ENCODE measurements at regions not wholly inside any gene's neighbourhood (a gene's known extent, or its start where the extent isn't known, plus 50 kb on each side); places are given as distances from the start of the nearest gene placed in this dataset.

DNA sequence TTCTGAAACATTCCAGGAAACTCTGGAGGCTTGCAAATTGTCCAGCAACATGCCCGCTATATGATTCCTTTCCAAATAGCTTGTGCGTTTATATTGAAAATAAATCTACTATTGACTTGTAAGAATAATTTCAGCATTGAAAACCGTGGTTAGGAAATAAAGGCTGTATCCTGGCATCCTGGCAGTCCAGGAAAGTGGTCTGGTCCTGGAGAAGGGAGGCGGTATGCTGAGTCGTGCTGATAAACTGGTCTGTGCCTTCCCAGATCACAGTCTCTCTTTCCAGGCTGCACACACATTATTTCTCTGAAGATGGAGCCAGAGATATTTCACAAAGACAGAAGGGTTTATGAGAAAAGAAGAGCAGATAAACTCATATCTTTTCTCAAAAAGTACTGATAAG lies 350.1 kb upstream of the COBL start:
- in situ Hi-C loops (cut with MboI; ENCODE audit: low pct_ligation_motif_present in 1 of 4, low pct_unique_long_range_greater_than_20kb in 1 of 4, low sequenced_read_pairs in 3 of 4), result no loop called here
- no peaks in the 10 kb centered on the region for H3K27me3 ChIP-seq
- WGBS, 2 donors (ENCODE audit: low coverage in 1 of 2), result 13 to 23% methylated on average over 3 to 5 of the region's 5 CpGs

DNA sequence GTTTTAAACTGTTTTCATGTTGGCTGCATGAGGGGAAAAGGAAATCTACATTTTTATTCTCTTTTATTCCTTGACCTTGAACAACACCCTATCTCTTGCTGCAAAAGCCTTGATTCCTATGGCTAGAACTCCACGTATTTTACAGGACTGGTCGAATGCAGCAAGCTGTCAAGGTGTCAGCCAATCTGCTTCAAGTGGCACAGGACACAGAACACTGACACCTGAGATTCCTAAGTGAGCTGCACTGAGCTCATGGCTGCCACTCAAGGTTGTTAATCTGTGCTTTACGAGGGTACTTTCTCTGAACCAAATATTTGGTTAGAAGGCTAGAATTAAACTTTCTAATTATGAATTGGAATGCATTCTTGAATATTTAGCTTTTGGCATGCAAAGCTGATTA lies 349.7 kb upstream of the COBL start:
- Histone ChIP-seq H3K27me3 (no peaks in the 10 kb centered on the region), H3K36me3 (no peaks in the 10 kb centered on the region), H3K27ac (no peak overlapping the region), H3K4me3 (no peak overlapping the region), H3K4me1 (peaks cover 0 to 6% (median 1%) of the 10 kb centered on the region in 4 donors), H3K9me3 (no peaks in the 10 kb centered on the region)
- no peak for TF ChIP-seq POLR2AphosphoS5 (IDR thresholded peaks at IDR 0.05)
- no peak for TF ChIP-seq EP300 (IDR thresholded peaks at IDR 0.05; ENCODE audit: low read depth)
- no peak for TF ChIP-seq POLR2A (IDR thresholded peaks at IDR 0.05)
- TF ChIP-seq, protein P1, sequence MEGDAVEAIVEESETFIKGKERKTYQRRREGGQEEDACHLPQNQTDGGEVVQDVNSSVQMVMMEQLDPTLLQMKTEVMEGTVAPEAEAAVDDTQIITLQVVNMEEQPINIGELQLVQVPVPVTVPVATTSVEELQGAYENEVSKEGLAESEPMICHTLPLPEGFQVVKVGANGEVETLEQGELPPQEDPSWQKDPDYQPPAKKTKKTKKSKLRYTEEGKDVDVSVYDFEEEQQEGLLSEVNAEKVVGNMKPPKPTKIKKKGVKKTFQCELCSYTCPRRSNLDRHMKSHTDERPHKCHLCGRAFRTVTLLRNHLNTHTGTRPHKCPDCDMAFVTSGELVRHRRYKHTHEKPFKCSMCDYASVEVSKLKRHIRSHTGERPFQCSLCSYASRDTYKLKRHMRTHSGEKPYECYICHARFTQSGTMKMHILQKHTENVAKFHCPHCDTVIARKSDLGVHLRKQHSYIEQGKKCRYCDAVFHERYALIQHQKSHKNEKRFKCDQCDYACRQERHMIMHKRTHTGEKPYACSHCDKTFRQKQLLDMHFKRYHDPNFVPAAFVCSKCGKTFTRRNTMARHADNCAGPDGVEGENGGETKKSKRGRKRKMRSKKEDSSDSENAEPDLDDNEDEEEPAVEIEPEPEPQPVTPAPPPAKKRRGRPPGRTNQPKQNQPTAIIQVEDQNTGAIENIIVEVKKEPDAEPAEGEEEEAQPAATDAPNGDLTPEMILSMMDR (IDR thresholded peaks at IDR 0.05), result no peak
- in situ Hi-C loops (cut with MboI; ENCODE audit: low pct_ligation_motif_present in 1 of 4, low pct_unique_long_range_greater_than_20kb in 1 of 4, low sequenced_read_pairs in 3 of 4) (no loop called here), intact Hi-C loops (cut with DNase I; ENCODE audit: low total_unique reads) (no loop called here)
- no peak for DNase-seq
- 8 to 9% methylated on average over 2 to 3 of the region's 3 CpGs for WGBS, 2 donors (ENCODE audit: low coverage in 1 of 2)

More for the DNA sequence above, 350.1 kb upstream of the COBL start:
- no peak overlapping the region for H3K27ac ChIP-seq
- peaks cover 0 to 6% (median 1%) of the 10 kb centered on the region in 4 donors for H3K4me1 ChIP-seq
- no peak for DNase-seq
- H3K36me3 ChIP-seq, result no peaks in the 10 kb centered on the region
- H3K4me3 ChIP-seq, result no peak overlapping the region
- no peaks in the 10 kb centered on the region for H3K9me3 ChIP-seq
- TF ChIP-seq, protein P1 (IDR thresholded peaks at IDR 0.05), result no peak
- TF ChIP-seq EP300 (IDR thresholded peaks at IDR 0.05; ENCODE audit: low read depth) (no peak), POLR2AphosphoS5 (IDR thresholded peaks at IDR 0.05) (no peak), POLR2A (IDR thresholded peaks at IDR 0.05) (no peak)
- intact Hi-C loops (cut with DNase I; ENCODE audit: low total_unique reads), result no loop called here

DNA sequence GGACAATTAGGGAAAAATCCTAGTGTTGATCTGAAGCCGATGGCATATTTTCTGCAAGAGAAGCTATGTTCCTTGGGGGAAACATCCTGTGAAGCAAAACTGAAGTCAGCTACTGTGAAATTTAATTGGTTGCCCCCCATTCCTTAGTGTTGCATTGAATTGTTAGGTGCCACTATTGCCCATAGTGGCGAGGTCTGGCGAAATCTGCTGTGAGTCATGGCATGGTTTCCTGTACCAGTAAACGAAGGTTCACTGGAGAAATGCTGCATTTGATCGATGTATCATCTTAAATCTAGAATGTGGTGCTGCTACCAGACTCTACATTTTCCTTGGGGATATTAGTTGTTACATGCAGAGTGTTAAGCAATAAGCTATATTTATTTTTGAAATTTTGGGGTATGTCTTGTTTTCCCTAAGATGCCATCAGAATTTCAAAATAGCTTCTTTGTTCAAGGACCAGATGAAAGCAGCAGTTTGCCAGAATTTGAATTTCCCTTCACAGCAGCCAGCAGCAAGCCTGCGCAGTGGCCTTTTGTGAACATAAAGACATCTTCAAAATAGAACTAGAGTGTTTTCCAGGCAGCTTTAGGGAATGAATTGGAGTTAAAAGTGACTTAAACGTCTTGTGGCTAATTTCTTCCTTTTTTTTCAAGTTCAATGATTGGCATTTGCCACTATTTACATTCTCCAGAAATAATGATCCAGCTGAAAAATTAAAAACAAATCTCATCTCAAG lies 348.6 kb upstream of the COBL start:
- Histone ChIP-seq H3K27me3 (no peaks in the 10 kb centered on the region), H3K27ac (no peak overlapping the region), H3K36me3 (no peaks in the 10 kb centered on the region), H3K4me1 (peaks cover 0 to 6% (median 1%) of the 10 kb centered on the region in 4 donors), H3K4me3 (no peak overlapping the region), H3K9me3 (no peaks in the 10 kb centered on the region)
- WGBS, 2 donors (ENCODE audit: low coverage in 1 of 2), result 77 to 81% methylated on average over 4 to 7 of the region's 7 CpGs
- DNase-seq, result no peak
- intact Hi-C loops (cut with DNase I; ENCODE audit: low total_unique reads), result no loop called here
- TF ChIP-seq, protein P1 (IDR thresholded peaks at IDR 0.05), result no peak
- TF ChIP-seq POLR2A (IDR thresholded peaks at IDR 0.05), result no peak
- no peak for TF ChIP-seq POLR2AphosphoS5 (IDR thresholded peaks at IDR 0.05)
- TF ChIP-seq EP300 (IDR thresholded peaks at IDR 0.05; ENCODE audit: low read depth), result no peak
- in situ Hi-C loops (cut with MboI; ENCODE audit: low pct_ligation_motif_present in 1 of 4, low pct_unique_long_range_greater_than_20kb in 1 of 4, low sequenced_read_pairs in 3 of 4), result no loop called here

DNA sequence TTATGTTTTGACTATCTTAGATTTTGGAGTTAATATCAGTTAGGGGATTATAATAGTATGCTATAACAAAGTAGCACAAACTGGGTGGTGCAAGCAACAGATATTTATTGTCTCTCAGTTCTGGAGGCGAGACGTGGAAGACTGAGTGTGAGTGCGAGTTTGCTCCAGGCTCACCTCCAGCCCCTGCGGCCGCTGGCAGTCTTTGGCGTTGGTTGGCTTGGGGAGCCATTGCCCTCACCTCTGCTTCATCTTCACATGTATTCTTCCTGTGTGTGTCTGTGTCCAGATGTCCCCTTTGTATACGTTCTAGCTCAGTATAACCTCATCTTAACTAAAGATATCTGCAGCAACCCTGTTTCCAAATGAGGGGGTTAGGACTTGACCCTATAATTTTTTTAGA lies 343.9 kb upstream of the COBL start:
- WGBS, 2 donors (ENCODE audit: low coverage in 1 of 2), result 89% methylated on average over 4 to 7 of the region's 7 CpGs

More for the DNA sequence above, 343.9 kb upstream of the COBL start:
- Histone ChIP-seq H3K9me3 (no peaks in the 10 kb centered on the region), H3K27me3 (no peaks in the 10 kb centered on the region), H3K36me3 (no peaks in the 10 kb centered on the region), H3K4me1 (no peaks in the 10 kb centered on the region), H3K4me3 (no peak overlapping the region), H3K27ac (no peak overlapping the region)
- TF ChIP-seq, protein P1 (IDR thresholded peaks at IDR 0.05), result no peak
- TF ChIP-seq EP300 (IDR thresholded peaks at IDR 0.05; ENCODE audit: low read depth), result no peak
- TF ChIP-seq POLR2A (IDR thresholded peaks at IDR 0.05), result no peak
- TF ChIP-seq POLR2AphosphoS5 (IDR thresholded peaks at IDR 0.05), result no peak
- no peak for DNase-seq
- in situ Hi-C loops (cut with MboI; ENCODE audit: low pct_ligation_motif_present in 1 of 4, low pct_unique_long_range_greater_than_20kb in 1 of 4, low sequenced_read_pairs in 3 of 4), result no loop called here
- intact Hi-C loops (cut with DNase I; ENCODE audit: low total_unique reads), result no loop called here
